AG09309 (cell line): ENCODE measurements at regions not wholly inside any gene's neighbourhood (a gene's known extent, or its start where the extent isn't known, plus 50 kb on each side); places are given as distances from the start of the nearest gene placed in this dataset.

Experiments used
- DNase-seq: peaks from one replicate; pipeline ENCODE4 v3.0.0-alpha.2; 2010; ENCODE audit warnings: low read depth
- H3K4me3 ChIP-seq: 2 replicates; pipeline ENCODE4 v1.5.1; 2011; ENCODE audit warnings: mild to moderate bottlenecking, low read depth, low read length, moderate library complexity; ENCODE audit not compliant: control insufficient read depth
- TF ChIP-seq, protein P1 (sequence below): IDR thresholded peaks from 2 replicates; pipeline ENCODE4 v1.5.1; 2011; ENCODE audit warnings: mild to moderate bottlenecking, low read depth, low read length, inconsistent platforms; ENCODE audit not compliant: insufficient read depth, control insufficient read depth; ENCODE audit errors: missing control alignments

DNA sequence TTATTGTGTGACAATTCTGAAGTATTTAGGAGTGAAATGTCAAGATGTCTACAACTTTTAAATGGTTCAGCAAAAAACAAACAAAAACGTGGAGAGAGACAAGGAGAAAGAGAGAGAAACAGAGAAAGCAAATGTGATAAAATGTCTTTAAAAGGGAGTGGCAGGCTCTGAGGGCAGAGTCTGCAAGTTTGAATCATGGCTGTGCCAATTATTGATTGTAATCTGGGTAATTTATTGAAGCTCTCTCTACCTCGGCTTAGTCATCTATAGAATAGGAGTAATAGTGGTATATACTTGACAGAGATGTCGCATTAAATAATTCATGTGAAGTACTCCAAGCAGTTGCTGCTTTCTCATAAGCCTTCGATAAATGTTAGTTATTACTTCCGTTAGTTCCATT, 61.3 kb upstream of the ARID1B start:
- TF ChIP-seq, protein P1, sequence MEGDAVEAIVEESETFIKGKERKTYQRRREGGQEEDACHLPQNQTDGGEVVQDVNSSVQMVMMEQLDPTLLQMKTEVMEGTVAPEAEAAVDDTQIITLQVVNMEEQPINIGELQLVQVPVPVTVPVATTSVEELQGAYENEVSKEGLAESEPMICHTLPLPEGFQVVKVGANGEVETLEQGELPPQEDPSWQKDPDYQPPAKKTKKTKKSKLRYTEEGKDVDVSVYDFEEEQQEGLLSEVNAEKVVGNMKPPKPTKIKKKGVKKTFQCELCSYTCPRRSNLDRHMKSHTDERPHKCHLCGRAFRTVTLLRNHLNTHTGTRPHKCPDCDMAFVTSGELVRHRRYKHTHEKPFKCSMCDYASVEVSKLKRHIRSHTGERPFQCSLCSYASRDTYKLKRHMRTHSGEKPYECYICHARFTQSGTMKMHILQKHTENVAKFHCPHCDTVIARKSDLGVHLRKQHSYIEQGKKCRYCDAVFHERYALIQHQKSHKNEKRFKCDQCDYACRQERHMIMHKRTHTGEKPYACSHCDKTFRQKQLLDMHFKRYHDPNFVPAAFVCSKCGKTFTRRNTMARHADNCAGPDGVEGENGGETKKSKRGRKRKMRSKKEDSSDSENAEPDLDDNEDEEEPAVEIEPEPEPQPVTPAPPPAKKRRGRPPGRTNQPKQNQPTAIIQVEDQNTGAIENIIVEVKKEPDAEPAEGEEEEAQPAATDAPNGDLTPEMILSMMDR, result no peak
- DNase-seq, result no peak
- no peak overlapping the region for H3K4me3 ChIP-seq

DNA sequence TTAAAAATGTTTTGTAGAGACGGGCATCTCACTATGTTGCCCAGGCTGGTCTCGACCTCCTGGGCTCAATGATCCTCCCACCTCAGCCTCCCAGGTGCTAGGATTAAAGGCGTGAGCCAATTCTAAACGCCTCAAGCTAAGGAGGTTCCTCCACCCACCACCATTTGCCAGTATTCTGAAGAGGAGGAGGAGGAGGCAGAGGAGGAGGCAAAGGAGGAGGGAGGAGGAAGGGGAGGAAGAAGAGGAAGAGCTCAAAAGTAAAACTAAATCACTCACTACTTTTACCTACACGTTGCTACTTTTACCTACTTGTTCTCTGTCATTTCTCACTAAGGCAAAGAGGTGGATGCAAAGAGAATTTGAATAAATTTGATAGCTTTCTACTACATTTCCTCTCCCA, 63.6 kb upstream of the ARID1B start:
- TF ChIP-seq, protein P1, result no peak
- no peak for DNase-seq
- H3K4me3 ChIP-seq, result no peak overlapping the region

DNA sequence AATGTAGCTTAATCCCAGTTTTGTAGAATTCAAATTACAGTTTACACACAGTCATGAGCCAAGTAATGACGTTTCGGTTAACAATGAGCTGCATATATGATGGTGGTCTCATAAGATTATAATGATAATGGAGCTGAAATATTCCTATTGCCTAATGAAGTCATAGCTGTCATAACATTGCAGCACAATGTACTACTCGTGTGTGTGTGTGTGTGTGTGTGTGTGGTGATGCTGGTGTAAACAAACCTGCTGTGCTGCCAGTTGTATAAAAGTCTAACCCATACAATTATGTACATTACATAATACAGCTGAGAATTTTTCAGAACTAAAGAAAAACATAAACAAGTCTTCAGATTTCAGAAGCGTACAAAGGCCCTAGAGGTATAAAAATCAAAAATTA, 66.7 kb upstream of the ARID1B start:
- no peak for DNase-seq
- TF ChIP-seq, protein P1, result no peak
- no peak overlapping the region for H3K4me3 ChIP-seq

DNA sequence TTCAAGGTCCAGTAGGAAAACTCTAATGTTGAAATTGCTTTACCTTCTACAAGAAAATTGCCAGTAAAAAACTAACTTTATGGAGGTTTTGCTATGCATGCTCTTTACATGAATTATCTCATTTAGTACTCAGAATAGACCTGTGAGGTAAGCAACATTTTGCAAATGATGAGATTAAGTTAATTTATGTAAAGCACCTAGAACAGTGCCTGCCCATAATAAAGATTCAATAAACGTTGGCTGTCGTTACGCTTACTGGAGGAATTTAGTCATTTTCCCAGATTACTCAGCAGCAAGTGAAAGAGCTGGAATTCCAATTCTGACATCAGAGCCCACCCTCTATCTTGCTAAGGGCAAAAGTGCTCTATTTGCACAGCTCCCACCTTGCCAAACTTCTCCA, 69.4 kb upstream of the ARID1B start:
- TF ChIP-seq, protein P1, result no peak
- no peak overlapping the region for H3K4me3 ChIP-seq
- DNase-seq, result no peak

DNA sequence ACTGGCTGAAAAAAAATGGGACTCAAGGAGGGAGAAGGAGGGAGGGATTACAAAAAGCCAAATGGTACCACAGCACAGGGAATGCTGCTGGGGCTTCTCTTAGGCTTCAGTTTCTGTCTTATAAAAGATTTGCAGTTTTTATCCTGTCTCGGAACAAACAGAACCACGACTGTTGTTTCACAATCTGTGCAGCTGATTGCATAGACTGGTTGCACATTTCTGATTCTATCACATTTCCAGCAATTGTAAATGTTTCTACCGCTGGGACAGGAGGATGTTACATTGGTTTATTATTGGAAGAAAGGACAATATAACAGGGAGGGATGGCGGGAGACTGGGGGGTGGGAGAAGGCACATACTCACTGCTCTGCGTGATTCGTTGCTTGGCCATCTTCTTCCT, 73.5 kb upstream of the ARID1B start:
- DNase-seq, result no peak
- no peak overlapping the region for H3K4me3 ChIP-seq
- TF ChIP-seq, protein P1, result no peak

DNA sequence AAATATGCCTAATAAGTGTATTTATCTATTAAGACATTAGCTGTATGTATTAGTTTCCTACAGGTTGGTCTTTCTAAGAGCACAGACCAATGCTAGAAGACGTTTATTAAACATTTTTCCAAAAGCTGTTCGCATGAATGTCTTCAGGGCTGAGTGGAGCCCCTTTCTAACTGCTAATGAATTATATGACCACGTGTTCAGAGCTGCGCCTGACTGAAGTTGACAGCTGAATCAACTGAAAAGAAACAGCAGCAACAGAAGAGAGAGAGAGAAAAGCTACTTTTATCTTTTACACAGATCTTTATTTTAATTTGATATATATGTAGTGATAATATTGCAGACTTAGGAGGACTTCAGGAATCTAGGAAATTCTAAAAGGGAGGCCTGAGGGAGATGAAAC, 75.2 kb upstream of the ARID1B start:
- DNase-seq, result no peak
- H3K4me3 ChIP-seq, result no peak overlapping the region
- TF ChIP-seq, protein P1, result no peak

DNA sequence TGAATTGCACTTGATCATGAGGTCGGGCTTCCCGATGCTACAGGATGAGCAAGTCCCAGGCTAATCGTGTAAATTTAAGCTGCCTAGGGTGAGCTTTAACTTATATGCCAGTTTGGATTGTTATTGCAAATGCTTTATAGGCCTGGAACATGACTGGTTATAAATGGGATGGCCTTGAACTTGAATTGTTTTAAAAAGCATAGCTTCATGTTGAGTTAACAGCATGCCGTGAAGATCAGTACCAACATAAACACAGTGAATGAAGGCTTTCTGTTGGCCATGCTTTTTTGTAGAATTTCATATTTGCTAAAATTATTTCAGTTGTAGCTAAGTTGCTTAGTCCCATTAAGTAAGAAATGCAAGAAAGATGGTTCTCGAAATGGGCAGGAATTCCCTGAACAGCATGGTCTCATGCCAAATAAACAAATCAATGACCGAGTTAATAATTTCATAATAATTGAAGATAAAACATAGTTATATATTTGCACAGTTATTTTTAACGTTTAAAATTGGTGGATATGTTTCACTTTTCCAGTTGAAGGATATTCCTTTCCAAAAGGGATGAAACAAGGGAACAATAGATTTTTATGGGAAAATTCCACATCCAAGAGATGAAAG, 76.6 kb upstream of the ARID1B start:
- H3K4me3 ChIP-seq, result no peak overlapping the region
- DNase-seq, result no peak
- TF ChIP-seq, protein P1, result no peak
